Ectodermal cell (in vitro differentiated cells): ENCODE measurements at regions not wholly inside any gene's neighbourhood (a gene's known extent, or its start where the extent isn't known, plus 50 kb on each side); places are given as distances from the start of the nearest gene placed in this dataset.
"Not testable (repeated sequence)": the region's sequence is repeated elsewhere in the genome, so short reads cannot be mapped to it uniquely, and the experiment has no call there.

Experiments
- H3K27ac ChIP-seq: 2 replicates; pipeline ENCODE4 v1.7.0; 2013; ENCODE audit warnings: mild to moderate bottlenecking, low read depth, low read length; ENCODE audit not compliant: insufficient read depth, poor library complexity, severe bottlenecking
- H3K27me3 ChIP-seq: 2 replicates; pipeline ENCODE4 v1.7.0; 2013; ENCODE audit warnings: mild to moderate bottlenecking, low read length; ENCODE audit not compliant: insufficient read depth, control insufficient read depth, poor library complexity, severe bottlenecking
- H3K36me3 ChIP-seq: one replicate; pipeline ENCODE4 v1.7.0; 2013; ENCODE audit warnings: low read length; ENCODE audit not compliant: control insufficient read depth, insufficient read depth
- H3K4me1 ChIP-seq: one replicate; pipeline ENCODE4 v1.7.0; 2013; ENCODE audit warnings: low read length; ENCODE audit not compliant: control insufficient read depth, insufficient read depth
- H3K4me3 ChIP-seq: 2 replicates; pipeline ENCODE4 v1.7.0; 2013; ENCODE audit warnings: low read depth, low read length, control low read depth; ENCODE audit not compliant: insufficient read depth
- H3K9me3 ChIP-seq: 2 replicates; pipeline ENCODE4 v1.7.0; 2013; ENCODE audit warnings: mild to moderate bottlenecking, low read length, moderate library complexity; ENCODE audit not compliant: control insufficient read depth
- WGBS, 2 experiments: methylation state at CpG; one replicate each; pipeline ENCODE4 v1.1.7; 2013; ENCODE audit warnings: missing lambda C conversion rate in 2 of 2; 5-methylcytosine and 5-hydroxymethylcytosine counted together

DNA sequence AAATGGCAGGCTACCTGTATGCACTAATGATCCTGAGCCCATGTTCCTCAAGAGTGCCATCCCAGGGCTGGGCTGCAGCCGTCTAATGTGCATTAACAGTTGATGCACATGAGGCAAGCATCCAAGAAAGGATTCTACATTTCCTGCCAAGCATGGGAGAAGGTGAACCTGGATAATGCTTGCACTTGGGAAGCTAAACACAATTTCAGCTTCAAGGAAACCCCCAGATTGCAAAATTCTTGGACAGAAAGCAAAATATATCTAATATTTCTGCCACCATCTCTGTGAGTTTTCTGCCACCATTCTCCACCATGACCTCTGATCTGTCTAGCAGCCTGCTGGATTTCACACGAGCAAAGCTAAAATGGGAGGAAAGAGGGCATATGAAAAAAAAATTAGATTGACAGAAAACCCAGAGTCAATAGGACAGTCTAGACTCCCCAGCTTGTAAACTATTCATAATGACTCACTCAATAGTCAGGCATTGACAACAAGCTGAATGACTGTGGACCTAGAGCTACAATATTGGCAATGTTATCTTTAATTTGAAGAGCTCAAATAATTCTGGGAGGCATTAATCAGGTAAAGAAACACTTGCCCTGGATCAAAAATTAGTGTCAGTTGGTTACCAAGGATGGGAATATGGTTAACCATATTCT lies 91.9 kb upstream of the BCL2L14 start:
- no peaks in the 10 kb centered on the region for H3K27me3 ChIP-seq
- H3K9me3 ChIP-seq = no peaks in the 10 kb centered on the region
- WGBS, 2 experiments = 84 to 100% methylated on average over 1 to 2 of the region's 2 CpGs

GRCh38 chr12:11980115-11980514 lies 90.6 kb upstream of the BCL2L14 start:
- Histone ChIP-seq H3K27ac (no peak overlapping the region), H3K36me3 (no peaks in the 10 kb centered on the region), H3K4me1 (no peaks in the 10 kb centered on the region), H3K9me3 (no peaks in the 10 kb centered on the region), H3K27me3 (no peaks in the 10 kb centered on the region), H3K4me3 (no peak overlapping the region)
- WGBS, 2 experiments = 86 to 99% methylated on average over 2 of the region's 2 CpGs

More for the DNA sequence above, 91.9 kb upstream of the BCL2L14 start:
- Histone ChIP-seq H3K36me3 (no peaks in the 10 kb centered on the region), H3K4me3 (no peak overlapping the region), H3K27ac (no peak overlapping the region), H3K4me1 (no peaks in the 10 kb centered on the region)

DNA sequence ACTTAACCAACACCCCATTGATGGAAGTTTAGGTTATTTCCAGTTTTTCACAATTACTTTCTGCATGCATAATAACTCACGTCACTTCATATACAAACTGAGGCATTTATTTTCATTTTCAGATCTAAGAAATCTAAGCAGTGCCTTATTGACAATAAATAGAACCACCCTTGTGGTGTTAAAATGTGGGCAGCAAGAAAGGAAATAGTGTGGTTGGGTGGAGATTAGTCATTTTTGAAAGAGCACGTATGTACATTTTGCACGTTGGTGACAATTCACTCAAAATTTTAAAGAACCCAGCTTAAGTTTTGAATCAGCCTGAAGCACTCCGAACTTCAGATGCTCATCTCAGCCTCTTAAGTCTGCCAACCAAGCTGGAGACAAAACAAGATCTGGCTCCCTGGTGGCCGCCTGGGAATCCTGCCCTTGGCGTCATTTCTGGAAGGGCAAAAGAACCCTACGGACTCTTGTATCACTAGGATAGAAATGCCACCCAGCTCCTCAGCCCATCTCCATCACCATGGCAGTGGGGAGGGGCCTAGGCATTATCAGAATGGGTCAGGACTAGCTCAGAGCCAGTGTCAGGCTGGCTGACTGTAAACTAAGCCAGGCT lies 89.5 kb upstream of the BCL2L14 start:
- H3K36me3 ChIP-seq = no peaks in the 10 kb centered on the region
- no peak overlapping the region for H3K27ac ChIP-seq
- H3K4me3 ChIP-seq = no peak overlapping the region
- 91 to 97% methylated on average over 7 of the region's 7 CpGs for WGBS, 2 experiments
- no peaks in the 10 kb centered on the region for H3K27me3 ChIP-seq
- H3K9me3 ChIP-seq = no peaks in the 10 kb centered on the region
- H3K4me1 ChIP-seq = no peaks in the 10 kb centered on the region

- Histone ChIP-seq H3K4me1 (no peaks in the 10 kb centered on the region), H3K27me3 (no peaks in the 10 kb centered on the region), H3K36me3 (no peaks in the 10 kb centered on the region), H3K9me3 (no peaks in the 10 kb centered on the region), H3K4me3 (no peak overlapping the region), H3K27ac (no peak overlapping the region)
- 92 to 98% methylated on average over 2 of the region's 3 CpGs for WGBS, 2 experiments
These were observed 86.3 kb upstream of the BCL2L14 start for GRCh38 chr12:11984417-11984816.

DNA sequence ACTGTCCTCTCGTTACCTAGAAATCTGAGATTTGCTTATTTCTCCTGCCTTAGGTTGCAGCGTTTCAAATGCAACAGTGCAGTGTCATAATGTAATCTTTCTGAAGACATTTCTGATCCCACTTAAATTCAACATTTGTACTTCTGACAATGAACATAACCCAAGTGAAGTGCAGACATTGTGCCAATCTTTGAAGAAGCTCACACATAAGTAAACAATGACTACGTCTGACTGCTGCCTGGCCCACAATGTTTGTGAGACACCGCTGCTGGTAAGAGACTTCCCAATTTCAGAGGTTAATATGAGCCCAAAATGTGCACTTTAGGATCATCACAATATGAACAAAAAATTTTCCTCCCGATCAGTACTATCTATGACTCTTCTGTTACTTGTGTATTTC lies 84.6 kb upstream of the BCL2L14 start:
- no peak overlapping the region for H3K4me3 ChIP-seq
- no peaks in the 10 kb centered on the region for H3K36me3 ChIP-seq
- 92 to 94% methylated on average over 4 of the region's 5 CpGs for WGBS, 2 experiments
- H3K4me1 ChIP-seq = no peaks in the 10 kb centered on the region
- H3K9me3 ChIP-seq = no peaks in the 10 kb centered on the region
- no peak overlapping the region for H3K27ac ChIP-seq
- no peaks in the 10 kb centered on the region for H3K27me3 ChIP-seq

- no peak overlapping the region for H3K4me3 ChIP-seq
- no peaks in the 10 kb centered on the region for H3K36me3 ChIP-seq
- no peak overlapping the region for H3K27ac ChIP-seq
- 92 to 93% methylated on average over 4 of the region's 4 CpGs for WGBS, 2 experiments
- no peaks in the 10 kb centered on the region for H3K27me3 ChIP-seq
- H3K4me1 ChIP-seq = no peaks in the 10 kb centered on the region
- H3K9me3 ChIP-seq = no peaks in the 10 kb centered on the region
These were observed 82.8 kb upstream of the BCL2L14 start for GRCh38 chr12:11987901-11988300.

- H3K9me3 ChIP-seq = no peaks in the 10 kb centered on the region
- no peaks in the 10 kb centered on the region for H3K36me3 ChIP-seq
- 92 to 94% methylated on average over 4 of the region's 4 CpGs for WGBS, 2 experiments
- H3K4me3 ChIP-seq = no peak overlapping the region
- no peaks in the 10 kb centered on the region for H3K4me1 ChIP-seq
- no peaks in the 10 kb centered on the region for H3K27me3 ChIP-seq
- no peak overlapping the region for H3K27ac ChIP-seq
These were observed 79.1 kb upstream of the BCL2L14 start for GRCh38 chr12:11991604-11992003.

DNA sequence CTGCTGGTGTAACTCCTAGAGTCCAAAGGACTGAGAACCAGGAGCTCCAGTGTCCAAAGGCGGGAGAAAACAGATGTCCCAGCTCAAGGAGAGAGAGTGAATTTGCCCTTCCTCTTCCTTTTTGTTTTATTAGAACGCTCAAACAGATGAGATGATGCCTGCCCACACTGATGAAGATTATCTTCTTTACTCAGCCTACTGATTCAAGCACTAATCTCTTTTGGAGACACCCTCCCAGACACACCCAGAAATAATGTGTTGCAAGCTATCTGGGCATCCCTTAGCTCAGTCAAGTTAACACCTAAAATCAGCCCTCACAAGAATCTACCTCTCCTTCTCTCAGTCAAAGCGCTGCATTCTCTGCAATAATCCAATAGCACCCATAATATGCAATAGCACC lies 78.2 kb upstream of the BCL2L14 start:
- Histone ChIP-seq H3K27ac (no peak overlapping the region), H3K4me3 (no peak overlapping the region), H3K27me3 (no peaks in the 10 kb centered on the region), H3K36me3 (no peaks in the 10 kb centered on the region), H3K4me1 (no peaks in the 10 kb centered on the region), H3K9me3 (no peaks in the 10 kb centered on the region)
- WGBS, 2 experiments = 92 to 94% methylated on average over 3 of the region's 3 CpGs

DNA sequence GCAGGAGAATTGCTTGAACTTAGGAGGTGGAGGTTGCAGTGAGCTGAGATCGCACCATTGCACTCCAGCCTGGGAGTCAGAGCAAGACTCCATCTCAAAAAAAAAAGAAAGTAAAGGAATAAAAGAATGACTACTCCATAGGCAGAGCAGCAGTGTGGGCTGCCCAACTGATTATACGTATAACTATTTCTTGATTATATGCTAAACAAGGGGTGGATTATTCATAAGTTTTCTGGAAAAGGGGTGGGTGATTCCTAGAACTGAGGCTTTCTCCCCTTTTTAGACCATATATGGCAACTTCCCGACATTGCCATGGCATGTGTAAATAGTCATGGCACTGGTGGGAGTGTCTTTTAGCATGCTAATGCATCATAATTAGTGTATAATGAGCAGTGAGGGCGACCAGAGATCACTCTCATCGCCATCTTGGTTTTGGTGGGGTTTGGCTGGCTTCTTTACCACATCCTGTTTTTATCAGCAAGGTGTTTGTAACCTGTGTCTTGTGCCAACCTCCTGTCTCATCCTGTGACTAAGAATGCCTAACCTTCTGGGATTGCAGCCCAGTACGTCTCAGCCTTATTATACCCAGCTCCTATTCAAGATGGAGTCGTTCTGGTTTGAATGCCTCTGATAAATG lies 72.3 kb upstream of the BCL2L14 start:
- H3K27ac ChIP-seq, H3K36me3 ChIP-seq, H3K4me1 ChIP-seq, H3K9me3 ChIP-seq, H3K27me3 ChIP-seq, H3K4me3 ChIP-seq: not testable (repeated sequence)
- 77 to 78% methylated on average over 7 of the region's 7 CpGs for WGBS, 2 experiments

- WGBS, 2 experiments = 86 to 88% methylated on average over 1 of the region's 1 CpG
- H3K4me3 ChIP-seq = no peak overlapping the region
- no peaks in the 10 kb centered on the region for H3K4me1 ChIP-seq
- no peaks in the 10 kb centered on the region for H3K27me3 ChIP-seq
- no peaks in the 10 kb centered on the region for H3K36me3 ChIP-seq
- H3K9me3 ChIP-seq = no peaks in the 10 kb centered on the region
- H3K27ac ChIP-seq = no peak overlapping the region
These were observed 71.8 kb upstream of the BCL2L14 start for GRCh38 chr12:11998944-11999315.
